ENCODE measurements at regions not wholly inside any gene's neighbourhood (a gene's known extent, or its start where the extent isn't known, plus 50 kb on each side); places are given as distances from the start of the nearest gene placed in this dataset.

GRCh38 chr20:56870271-56870670 is 241.2 kb downstream of the TFAP2C start:
- TF ChIP-seq TCF12 (IDR thresholded peaks at IDR 0.05; ENCODE audit: low read depth) (no peak), FOXM1 (IDR thresholded peaks at IDR 0.05; ENCODE audit: borderline replicate concordance, low read depth) (no peak), CREB1 (IDR thresholded peaks at IDR 0.05; ENCODE audit: low read depth) (no peak), EP300 (IDR thresholded peaks at IDR 0.05; ENCODE audit: borderline replicate concordance) (no peak), TEAD4 (IDR thresholded peaks at IDR 0.05) (no peak), NFIC (IDR thresholded peaks at IDR 0.05) (no peak), USF1 (IDR thresholded peaks at IDR 0.05) (no peak), ZBTB7A (IDR thresholded peaks at IDR 0.05; ENCODE audit: low read depth) (no peak), YY1 (IDR thresholded peaks at IDR 0.05; ENCODE audit: low read depth) (no peak), EGR1 (IDR thresholded peaks at IDR 0.05) (no peak), RAD21 (IDR thresholded peaks at IDR 0.05; ENCODE audit: low read depth) (no peak), CEBPB (IDR thresholded peaks at IDR 0.05) (no peak), TAF1 (IDR thresholded peaks at IDR 0.05; ENCODE audit: low read depth) (no peak)
- TF ChIP-seq, protein P1, sequence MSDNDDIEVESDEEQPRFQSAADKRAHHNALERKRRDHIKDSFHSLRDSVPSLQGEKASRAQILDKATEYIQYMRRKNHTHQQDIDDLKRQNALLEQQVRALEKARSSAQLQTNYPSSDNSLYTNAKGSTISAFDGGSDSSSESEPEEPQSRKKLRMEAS (IDR thresholded peaks at IDR 0.05) = no peak
- TF ChIP-seq, protein P2, sequence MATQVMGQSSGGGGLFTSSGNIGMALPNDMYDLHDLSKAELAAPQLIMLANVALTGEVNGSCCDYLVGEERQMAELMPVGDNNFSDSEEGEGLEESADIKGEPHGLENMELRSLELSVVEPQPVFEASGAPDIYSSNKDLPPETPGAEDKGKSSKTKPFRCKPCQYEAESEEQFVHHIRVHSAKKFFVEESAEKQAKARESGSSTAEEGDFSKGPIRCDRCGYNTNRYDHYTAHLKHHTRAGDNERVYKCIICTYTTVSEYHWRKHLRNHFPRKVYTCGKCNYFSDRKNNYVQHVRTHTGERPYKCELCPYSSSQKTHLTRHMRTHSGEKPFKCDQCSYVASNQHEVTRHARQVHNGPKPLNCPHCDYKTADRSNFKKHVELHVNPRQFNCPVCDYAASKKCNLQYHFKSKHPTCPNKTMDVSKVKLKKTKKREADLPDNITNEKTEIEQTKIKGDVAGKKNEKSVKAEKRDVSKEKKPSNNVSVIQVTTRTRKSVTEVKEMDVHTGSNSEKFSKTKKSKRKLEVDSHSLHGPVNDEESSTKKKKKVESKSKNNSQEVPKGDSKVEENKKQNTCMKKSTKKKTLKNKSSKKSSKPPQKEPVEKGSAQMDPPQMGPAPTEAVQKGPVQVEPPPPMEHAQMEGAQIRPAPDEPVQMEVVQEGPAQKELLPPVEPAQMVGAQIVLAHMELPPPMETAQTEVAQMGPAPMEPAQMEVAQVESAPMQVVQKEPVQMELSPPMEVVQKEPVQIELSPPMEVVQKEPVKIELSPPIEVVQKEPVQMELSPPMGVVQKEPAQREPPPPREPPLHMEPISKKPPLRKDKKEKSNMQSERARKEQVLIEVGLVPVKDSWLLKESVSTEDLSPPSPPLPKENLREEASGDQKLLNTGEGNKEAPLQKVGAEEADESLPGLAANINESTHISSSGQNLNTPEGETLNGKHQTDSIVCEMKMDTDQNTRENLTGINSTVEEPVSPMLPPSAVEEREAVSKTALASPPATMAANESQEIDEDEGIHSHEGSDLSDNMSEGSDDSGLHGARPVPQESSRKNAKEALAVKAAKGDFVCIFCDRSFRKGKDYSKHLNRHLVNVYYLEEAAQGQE (IDR thresholded peaks at IDR 0.05; ENCODE audit: low read depth) = no peak

GRCh38 chr20:56871691-56872090 is 242.6 kb downstream of the TFAP2C start:
- TF ChIP-seq EP300 (IDR thresholded peaks at IDR 0.05; ENCODE audit: borderline replicate concordance) = no peak
- TF ChIP-seq YY1 (IDR thresholded peaks at IDR 0.05; ENCODE audit: low read depth) = no peak
- TF ChIP-seq USF1 (IDR thresholded peaks at IDR 0.05) = no peak
- TF ChIP-seq FOXM1 (IDR thresholded peaks at IDR 0.05; ENCODE audit: borderline replicate concordance, low read depth) = no peak
- no peak for TF ChIP-seq TCF12 (IDR thresholded peaks at IDR 0.05; ENCODE audit: low read depth)
- no peak for TF ChIP-seq TAF1 (IDR thresholded peaks at IDR 0.05; ENCODE audit: low read depth)
- TF ChIP-seq CREB1 (IDR thresholded peaks at IDR 0.05; ENCODE audit: low read depth) = no peak
- no peak for TF ChIP-seq CEBPB (IDR thresholded peaks at IDR 0.05)
- TF ChIP-seq EGR1 (IDR thresholded peaks at IDR 0.05) = no peak
- TF ChIP-seq, protein P1 (IDR thresholded peaks at IDR 0.05) = no peak
- no peak for TF ChIP-seq TEAD4 (IDR thresholded peaks at IDR 0.05)
- TF ChIP-seq, protein P2 (IDR thresholded peaks at IDR 0.05; ENCODE audit: low read depth) = no peak

DNA sequence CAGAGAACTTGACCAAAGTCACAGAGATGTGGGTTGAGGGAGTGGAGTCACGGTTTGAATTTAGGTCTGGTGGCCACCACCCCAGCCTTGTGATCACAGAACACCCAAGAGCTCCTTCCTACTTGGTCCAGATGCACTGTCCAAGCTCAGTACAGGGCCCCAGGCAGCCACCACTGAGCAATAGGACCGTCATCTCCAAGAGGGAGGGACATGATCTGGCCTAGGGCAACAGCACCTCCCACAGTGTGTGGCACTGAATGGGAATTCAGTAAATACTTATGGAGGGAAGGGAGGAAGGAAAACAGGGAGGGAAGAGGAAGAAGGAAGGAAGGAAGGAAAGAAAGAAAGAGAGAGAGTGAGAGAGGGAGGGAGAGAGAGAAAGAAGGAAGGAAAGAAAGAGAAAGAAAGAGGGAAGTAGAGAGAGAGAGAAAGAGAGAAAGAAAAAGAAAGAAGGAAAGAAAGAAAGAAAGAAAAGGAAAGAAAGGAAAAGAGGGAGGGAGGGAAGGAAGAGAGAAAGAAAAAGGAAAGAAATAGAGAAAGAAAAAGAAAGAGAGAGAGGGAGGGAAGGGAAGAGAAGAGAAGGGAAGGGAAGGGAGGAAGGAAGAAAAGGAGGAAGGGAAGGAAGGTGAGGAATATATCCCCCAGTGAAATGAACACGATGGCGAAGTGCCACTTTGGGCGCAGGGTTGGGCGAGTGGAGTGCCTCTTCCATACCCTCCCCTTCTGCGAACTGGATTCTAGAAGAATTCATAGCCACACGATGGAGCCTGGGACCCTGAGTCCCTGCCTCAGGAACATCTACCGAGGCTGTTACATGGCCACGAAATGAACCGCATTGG is 243.7 kb downstream of the TFAP2C start:
- TF ChIP-seq EP300 (IDR thresholded peaks at IDR 0.05; ENCODE audit: borderline replicate concordance) (no peak), RAD21 (IDR thresholded peaks at IDR 0.05; ENCODE audit: low read depth) (no peak), TAF1 (IDR thresholded peaks at IDR 0.05; ENCODE audit: low read depth) (no peak)

DNA sequence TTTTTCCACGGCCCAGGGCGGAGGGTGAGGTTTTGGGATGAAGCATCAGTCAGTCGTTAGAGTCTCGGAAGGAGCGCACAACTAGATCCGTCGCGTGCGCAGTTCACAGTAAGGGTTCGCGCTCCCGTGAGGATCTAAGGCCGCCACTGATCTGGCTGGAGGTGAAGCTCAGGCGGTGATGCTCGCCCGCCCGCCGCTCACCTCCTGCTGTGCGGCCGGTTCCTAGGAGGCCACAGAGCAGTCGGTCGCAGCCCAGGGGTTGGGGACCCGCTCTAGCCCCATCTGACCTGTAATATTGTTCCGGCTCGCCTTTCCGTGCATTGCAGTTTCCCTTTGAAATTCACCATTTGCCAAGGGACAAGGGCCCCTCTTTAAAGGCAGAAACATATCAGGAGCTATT is 244.7 kb downstream of the TFAP2C start:
- TF ChIP-seq TEAD4 (IDR thresholded peaks at IDR 0.05) (no peak), TAF1 (IDR thresholded peaks at IDR 0.05; ENCODE audit: low read depth) (no peak), EGR1 (IDR thresholded peaks at IDR 0.05) (no peak), EP300 (IDR thresholded peaks at IDR 0.05; ENCODE audit: borderline replicate concordance) (no peak), CEBPB (IDR thresholded peaks at IDR 0.05) (no peak), TCF12 (IDR thresholded peaks at IDR 0.05; ENCODE audit: low read depth) (no peak), RAD21 (IDR thresholded peaks at IDR 0.05; ENCODE audit: low read depth) (no peak), NFIC (IDR thresholded peaks at IDR 0.05) (no peak), YY1 (IDR thresholded peaks at IDR 0.05; ENCODE audit: low read depth) (no peak), FOXM1 (IDR thresholded peaks at IDR 0.05; ENCODE audit: borderline replicate concordance, low read depth) (no peak)
- TF ChIP-seq, protein P1 (IDR thresholded peaks at IDR 0.05) = no peak
- TF ChIP-seq, protein P2 (IDR thresholded peaks at IDR 0.05; ENCODE audit: low read depth) = no peak

Measured in Ishikawa (cell line).